DLD1 (cell line): ENCODE measurements at regions not wholly inside any gene's neighbourhood (a gene's known extent, or its start where the extent isn't known, plus 50 kb on each side); places are given as distances from the start of the nearest gene placed in this dataset.
"Not testable (repeated sequence)": the region's sequence is repeated elsewhere in the genome, so short reads cannot be mapped to it uniquely, and the experiment has no call there.

Experiments used
- in situ Hi-C: cut with HindIII; loops from 2 replicates; pipeline ENCODE4 v1.10.0; 2017; ENCODE audit warnings: low sequenced_read_pairs

GRCh38 chr20:33908336-33908735 lies 85.4 kb upstream of the RALY start:
- in situ Hi-C loops: loop anchor here (5.0 kb wide), 1 partner anchor 56 kb away; no protein-coding TSS in a partner anchor

GRCh38 chr20:33908868-33909267 lies 84.8 kb upstream of the RALY start:
- in situ Hi-C loops: loop anchor here (5.0 kb wide), 1 partner anchor 57 kb away; no protein-coding TSS in a partner anchor

GRCh38 chr20:33909331-33909921 lies 84.3 kb upstream of the RALY start:
- in situ Hi-C loops: loop anchor here (5.0 kb wide), 1 partner anchor 57 kb away; no protein-coding TSS in a partner anchor

GRCh38 chr20:33910056-33910455 lies 83.7 kb upstream of the RALY start:
- in situ Hi-C loops: no loop called here

- in situ Hi-C loops: no loop called here
Measured at GRCh38 chr20:33910529-33911327, 83.0 kb upstream of the RALY start.

- in situ Hi-C loops: no loop called here
Measured at GRCh38 chr20:33914919-33915318, 78.8 kb upstream of the RALY start.

GRCh38 chr20:33915726-33916331 lies 77.9 kb upstream of the RALY start:
- in situ Hi-C loops: no loop called here

GRCh38 chr20:33916768-33917167 lies 76.9 kb upstream of the RALY start:
- in situ Hi-C loops: no loop called here

GRCh38 chr20:33917831-33918525 lies 75.7 kb upstream of the RALY start:
- in situ Hi-C loops: no loop called here

GRCh38 chr20:33918662-33919061 lies 75.0 kb upstream of the RALY start:
- in situ Hi-C loops: no loop called here

GRCh38 chr20:33919653-33920052 lies 74.1 kb upstream of the RALY start:
- in situ Hi-C loops: no loop called here

- in situ Hi-C loops: no loop called here
Measured at GRCh38 chr20:33922224-33922623, 71.5 kb upstream of the RALY start.

GRCh38 chr20:33923740-33924139 lies 70.0 kb upstream of the RALY start:
- in situ Hi-C loops: no loop called here

GRCh38 chr20:33925867-33926266 lies 67.8 kb upstream of the RALY start:
- in situ Hi-C loops: no loop called here

- in situ Hi-C loops: no loop called here
Measured at GRCh38 chr20:33926425-33926824, 67.3 kb upstream of the RALY start.

GRCh38 chr20:33927724-33928123 lies 66.0 kb upstream of the RALY start:
- in situ Hi-C loops: no loop called here

- in situ Hi-C loops: no loop called here
Measured at GRCh38 chr20:33929917-33930316, 63.8 kb upstream of the RALY start.

GRCh38 chr20:33933469-33933909 lies 60.2 kb upstream of the RALY start:
- in situ Hi-C loops: no loop called here

GRCh38 chr20:33936656-33937055 lies 57.1 kb upstream of the RALY start:
- in situ Hi-C loops: no loop called here

- in situ Hi-C loops: not testable (repeated sequence)
Measured at GRCh38 chr20:33939031-33939430, 54.7 kb upstream of the RALY start.

- in situ Hi-C loops: no loop called here
Measured at GRCh38 chr20:33940666-33941065, 53.0 kb upstream of the RALY start.
